HG03521 (cell line): ENCODE measurements at regions not wholly inside any gene's neighbourhood (a gene's known extent, or its start where the extent isn't known, plus 50 kb on each side); places are given as distances from the start of the nearest gene placed in this dataset.

Experiments used
- ATAC-seq: cut with Tn5 transposase; IDR thresholded peaks from one replicate; pipeline ENCODE4 v1.9.1; 2021; ENCODE audit warnings: mild to moderate bottlenecking, moderate library complexity; ENCODE audit not compliant: unreplicated experiment

GRCh38 chr6:93575495-93576267, 156.3 kb upstream of the EPHA7 start:
- no peak for ATAC-seq

GRCh38 chr6:93574299-93574698, 154.9 kb upstream of the EPHA7 start:
- ATAC-seq: no peak

- ATAC-seq: no peak
These were observed 152.0 kb upstream of the EPHA7 start for GRCh38 chr6:93571346-93571745.

GRCh38 chr6:93568169-93568568, 148.8 kb upstream of the EPHA7 start:
- no peak for ATAC-seq

- ATAC-seq: no peak
These were observed 147.8 kb upstream of the EPHA7 start for GRCh38 chr6:93567164-93567563.

GRCh38 chr6:93566285-93566684, 146.9 kb upstream of the EPHA7 start:
- no peak for ATAC-seq

GRCh38 chr6:93562582-93562981, 143.2 kb upstream of the EPHA7 start:
- ATAC-seq: no peak

GRCh38 chr6:93555292-93555691, 135.9 kb upstream of the EPHA7 start:
- no peak for ATAC-seq

GRCh38 chr6:93554018-93554417, 134.7 kb upstream of the EPHA7 start:
- no peak for ATAC-seq

- no peak for ATAC-seq
These were observed 131.4 kb upstream of the EPHA7 start for GRCh38 chr6:93550551-93551276.

- ATAC-seq: no peak
These were observed 130.5 kb upstream of the EPHA7 start for GRCh38 chr6:93549868-93550267.

GRCh38 chr6:93524671-93525451, 105.5 kb upstream of the EPHA7 start:
- no peak for ATAC-seq

GRCh38 chr6:93523365-93523764, 104.0 kb upstream of the EPHA7 start:
- ATAC-seq: no peak

- ATAC-seq: no peak
These were observed 97.1 kb upstream of the EPHA7 start for GRCh38 chr6:93516441-93516840.

- ATAC-seq: no peak
These were observed 96.4 kb upstream of the EPHA7 start for GRCh38 chr6:93515736-93516135.

- ATAC-seq: no peak
These were observed 79.4 kb upstream of the EPHA7 start for GRCh38 chr6:93498713-93499112.

- ATAC-seq: no peak
These were observed 77.2 kb upstream of the EPHA7 start for GRCh38 chr6:93496548-93496947.

GRCh38 chr6:93494057-93494456, 74.7 kb upstream of the EPHA7 start:
- ATAC-seq: no peak

GRCh38 chr6:93474733-93475179, 55.4 kb upstream of the EPHA7 start:
- ATAC-seq: no peak

GRCh38 chr6:93471281-93471680, 51.9 kb upstream of the EPHA7 start:
- ATAC-seq: no peak
